ENCODE measurements at regions not wholly inside any gene's neighbourhood (a gene's known extent, or its start where the extent isn't known, plus 50 kb on each side); places are given as distances from the start of the nearest gene placed in this dataset.
A peak's percentile ranks its signal among the peaks of the same experiment; 100 is the strongest.
"Not testable (repeated sequence)": the region's sequence is repeated elsewhere in the genome, so short reads cannot be mapped to it uniquely, and the experiment has no call there.

DNA sequence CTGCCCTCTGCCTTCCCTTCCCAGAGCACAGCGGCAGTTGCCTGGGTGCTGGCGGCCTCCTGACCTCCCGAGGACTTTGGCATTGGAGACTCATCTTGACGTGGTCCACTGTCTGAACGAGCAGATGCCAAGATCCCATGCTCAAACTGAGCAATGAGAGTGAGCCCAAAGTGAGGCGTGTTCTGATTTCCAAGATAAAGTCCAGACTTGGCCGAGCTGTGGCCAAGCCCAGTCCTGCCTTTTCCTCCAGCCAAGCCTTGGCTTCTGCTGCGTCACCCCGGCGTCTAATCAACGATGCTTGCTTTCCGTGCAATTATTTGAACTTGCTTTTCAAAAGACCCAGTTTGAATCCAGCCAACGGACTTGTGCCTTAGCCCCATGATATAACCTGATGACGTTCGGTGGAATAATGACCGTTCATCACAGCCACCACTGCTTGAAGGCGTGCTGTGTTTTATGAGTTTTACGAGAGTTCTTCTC, 179.2 kb downstream of the IRF8 start:
- TF ChIP-seq POLR2AphosphoS5 (IDR thresholded peaks at IDR 0.05) (no peak), POLR2A (IDR thresholded peaks at IDR 0.05) (no peak), EP300 (IDR thresholded peaks at IDR 0.05) (no peak)
- TF ChIP-seq, protein P1, sequence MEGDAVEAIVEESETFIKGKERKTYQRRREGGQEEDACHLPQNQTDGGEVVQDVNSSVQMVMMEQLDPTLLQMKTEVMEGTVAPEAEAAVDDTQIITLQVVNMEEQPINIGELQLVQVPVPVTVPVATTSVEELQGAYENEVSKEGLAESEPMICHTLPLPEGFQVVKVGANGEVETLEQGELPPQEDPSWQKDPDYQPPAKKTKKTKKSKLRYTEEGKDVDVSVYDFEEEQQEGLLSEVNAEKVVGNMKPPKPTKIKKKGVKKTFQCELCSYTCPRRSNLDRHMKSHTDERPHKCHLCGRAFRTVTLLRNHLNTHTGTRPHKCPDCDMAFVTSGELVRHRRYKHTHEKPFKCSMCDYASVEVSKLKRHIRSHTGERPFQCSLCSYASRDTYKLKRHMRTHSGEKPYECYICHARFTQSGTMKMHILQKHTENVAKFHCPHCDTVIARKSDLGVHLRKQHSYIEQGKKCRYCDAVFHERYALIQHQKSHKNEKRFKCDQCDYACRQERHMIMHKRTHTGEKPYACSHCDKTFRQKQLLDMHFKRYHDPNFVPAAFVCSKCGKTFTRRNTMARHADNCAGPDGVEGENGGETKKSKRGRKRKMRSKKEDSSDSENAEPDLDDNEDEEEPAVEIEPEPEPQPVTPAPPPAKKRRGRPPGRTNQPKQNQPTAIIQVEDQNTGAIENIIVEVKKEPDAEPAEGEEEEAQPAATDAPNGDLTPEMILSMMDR (IDR thresholded peaks at IDR 0.05) = no peak
- peak; percentile 40 to 53 for DNase-seq (ENCODE audit: low spot score in 2 of 2)
- Histone ChIP-seq H3K27ac (no peak overlapping the region), H3K4me3 (no peak overlapping the region), H3K4me1 (no peaks in the 10 kb centered on the region), H3K27me3 (peaks cover 73% of the 10 kb centered on the region), H3K9me3 (no peaks in the 10 kb centered on the region), H3K36me3 (no peaks in the 10 kb centered on the region)
- 82% methylated on average over 18 of the region's 18 CpGs for WGBS

DNA sequence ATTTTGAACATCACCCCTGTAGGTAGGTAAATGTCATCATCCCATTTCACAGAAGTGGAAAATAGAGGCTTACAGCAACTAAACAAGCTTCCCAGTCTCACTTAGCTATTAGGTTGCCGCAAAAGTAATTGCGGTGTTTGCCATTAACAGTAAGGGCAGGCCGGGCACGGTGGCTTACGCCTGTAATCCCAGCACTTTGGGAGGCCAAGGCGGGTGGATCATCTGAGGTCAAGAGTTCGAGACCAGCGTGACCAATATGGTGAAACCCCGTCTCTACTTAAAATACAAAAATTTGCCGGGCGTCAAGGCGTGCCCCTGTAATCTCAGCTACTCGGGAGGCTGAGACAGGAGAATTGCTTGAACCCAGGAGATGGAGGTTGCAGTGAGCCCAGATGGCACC, 179.7 kb downstream of the IRF8 start:
- 95% methylated on average over 13 of the region's 13 CpGs for WGBS
- H3K27ac ChIP-seq = not testable (repeated sequence)

DNA sequence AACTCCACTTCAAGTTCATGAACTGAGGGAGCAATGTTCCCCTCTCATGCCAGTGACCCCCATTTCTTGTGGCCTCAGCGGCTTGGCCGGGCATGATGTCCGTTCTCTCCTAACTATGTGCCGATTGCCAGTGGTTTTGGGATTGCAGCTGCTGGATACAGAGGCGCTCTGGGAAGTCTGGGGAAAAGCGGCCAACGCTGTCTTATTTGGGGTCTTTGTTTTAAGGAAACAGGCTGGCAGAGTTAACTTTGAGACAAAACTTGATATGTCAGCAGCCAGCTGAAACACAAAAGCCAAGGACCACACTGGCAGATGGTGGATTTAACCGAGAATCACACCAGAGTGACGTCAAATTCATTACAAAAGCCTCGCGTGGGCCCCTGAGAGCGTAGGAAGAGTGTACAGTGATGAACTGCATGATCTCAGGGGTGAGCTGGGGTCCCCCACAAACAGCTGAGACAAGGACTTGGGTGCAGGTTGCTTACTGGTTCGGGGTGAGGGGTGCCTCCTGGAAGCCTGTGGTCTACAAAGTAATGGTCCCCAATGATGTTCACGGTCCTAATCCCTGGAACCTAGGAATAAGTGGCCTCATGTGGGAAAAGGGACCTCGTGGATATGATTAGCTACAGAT, 180.4 kb downstream of the IRF8 start:
- no peak overlapping the region for H3K27ac ChIP-seq
- WGBS = 79% methylated on average over 15 of the region's 15 CpGs
- no peak for TF ChIP-seq POLR2A (IDR thresholded peaks at IDR 0.05)
- TF ChIP-seq POLR2AphosphoS5 (IDR thresholded peaks at IDR 0.05) = no peak
- no peak for TF ChIP-seq EP300 (IDR thresholded peaks at IDR 0.05)
- TF ChIP-seq, protein P1 (IDR thresholded peaks at IDR 0.05) = no peak
- H3K9me3 ChIP-seq = no peaks in the 10 kb centered on the region
- H3K27me3 ChIP-seq = peaks cover 68% of the 10 kb centered on the region
- no peak overlapping the region for H3K4me3 ChIP-seq
- H3K4me1 ChIP-seq = no peaks in the 10 kb centered on the region
- DNase-seq (ENCODE audit: low spot score in 2 of 2) = peak; percentile 28 to 67
- no peaks in the 10 kb centered on the region for H3K36me3 ChIP-seq

More for the DNA sequence above, 179.7 kb downstream of the IRF8 start:
- H3K4me1 ChIP-seq, H3K36me3 ChIP-seq, H3K4me3 ChIP-seq, H3K9me3 ChIP-seq: not testable (repeated sequence)
- H3K27me3 ChIP-seq = peaks cover 73% of the 10 kb centered on the region
- peak; percentile 8 to 37 for DNase-seq (ENCODE audit: low spot score in 2 of 2)

DNA sequence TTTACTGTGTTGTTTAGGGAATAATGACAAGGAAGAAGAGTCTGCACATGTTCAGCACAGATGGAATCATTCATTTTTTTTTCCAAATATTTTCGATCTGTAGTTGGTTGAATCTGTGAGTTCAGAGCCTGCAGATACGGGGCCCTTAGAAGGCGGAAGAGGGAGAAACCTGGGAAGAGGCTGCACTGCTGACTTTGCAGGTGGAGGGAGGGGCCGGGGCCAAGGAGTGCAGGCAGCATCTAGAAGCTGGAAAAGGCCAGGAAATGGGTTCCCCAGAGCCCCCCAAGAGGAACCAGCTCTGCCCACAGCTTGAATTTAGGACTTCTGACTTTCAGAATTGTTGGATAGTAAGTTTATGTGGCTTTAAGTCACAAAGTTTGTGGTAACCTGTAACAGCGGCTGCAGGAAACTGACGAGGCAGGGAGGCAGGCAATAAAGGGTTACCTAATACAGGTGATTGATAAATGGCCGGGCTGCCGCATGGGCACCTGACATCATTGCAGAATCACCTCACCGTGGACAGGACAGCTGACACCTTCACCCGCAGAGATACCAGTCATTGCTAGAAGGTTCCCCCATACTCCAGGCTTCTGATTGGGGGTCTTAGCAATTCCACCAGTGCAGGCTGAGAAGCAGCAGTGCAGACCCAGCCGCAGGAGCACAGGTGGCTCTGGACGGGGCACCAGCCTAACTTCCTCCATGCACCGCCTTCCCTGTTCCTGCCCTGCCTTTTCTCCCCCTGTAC, 181.3 kb downstream of the IRF8 start:
- Histone ChIP-seq H3K36me3 (no peaks in the 10 kb centered on the region), H3K27me3 (peaks cover 61% of the 10 kb centered on the region), H3K9me3 (no peaks in the 10 kb centered on the region), H3K4me1 (no peaks in the 10 kb centered on the region), H3K27ac (no peak overlapping the region), H3K4me3 (no peak overlapping the region)
- DNase-seq (ENCODE audit: low spot score in 2 of 2) = peak; percentile 11 to 44
- 32% methylated on average over 13 of the region's 13 CpGs for WGBS
- TF ChIP-seq, protein P1 (IDR thresholded peaks at IDR 0.05) = no peak
- TF ChIP-seq POLR2A (IDR thresholded peaks at IDR 0.05) (no peak), POLR2AphosphoS5 (IDR thresholded peaks at IDR 0.05) (no peak), EP300 (IDR thresholded peaks at IDR 0.05) (no peak)

DNA sequence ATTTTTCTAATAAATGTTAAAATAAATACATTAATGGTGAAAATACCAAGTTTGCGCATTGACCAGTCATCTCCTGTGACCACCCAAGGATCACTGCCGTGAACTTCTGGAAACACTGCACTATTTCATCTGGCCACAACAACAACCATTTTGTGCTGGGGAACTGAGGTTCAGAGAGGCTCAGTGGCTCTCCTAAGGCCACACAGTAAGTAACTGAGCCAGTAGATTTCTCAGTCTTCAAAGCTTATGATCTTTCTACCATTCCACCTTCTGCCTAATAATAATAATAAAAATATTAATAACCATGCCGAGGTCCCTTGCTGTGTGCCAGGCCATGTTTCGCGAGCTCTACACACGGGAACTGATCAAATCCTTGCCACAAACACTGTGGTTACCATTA, 182.0 kb downstream of the IRF8 start:
- H3K4me3 ChIP-seq = no peak overlapping the region
- peak in 1 of 2 donors; percentile 5 for DNase-seq (ENCODE audit: low spot score in 2 of 2)
- H3K9me3 ChIP-seq = no peaks in the 10 kb centered on the region
- TF ChIP-seq POLR2AphosphoS5 (IDR thresholded peaks at IDR 0.05) (no peak), POLR2A (IDR thresholded peaks at IDR 0.05) (no peak), EP300 (IDR thresholded peaks at IDR 0.05) (no peak)
- TF ChIP-seq, protein P1 (IDR thresholded peaks at IDR 0.05) = no peak
- H3K36me3 ChIP-seq = no peaks in the 10 kb centered on the region
- no peak overlapping the region for H3K27ac ChIP-seq
- H3K27me3 ChIP-seq = peaks cover 60% of the 10 kb centered on the region
- H3K4me1 ChIP-seq = no peaks in the 10 kb centered on the region
- WGBS = 88% methylated on average over 6 of the region's 6 CpGs
